Tibial nerve (tissue), 4 donors: ENCODE measurements at regions not wholly inside any gene's neighbourhood (a gene's known extent, or its start where the extent isn't known, plus 50 kb on each side); places are given as distances from the start of the nearest gene placed in this dataset.

Experiments
- CTCF ChIP-seq, 5 experiments: fragments of 200-600 bp in 3 of 5; fragments of 450-650 bp in 2 of 5; sonication (generic) in 3 of 5; IDR thresholded peaks; one replicate each; pipeline ENCODE4 v1.5.1; 2016 to 2019; ENCODE audit warnings: antibody characterized with exemption in 5 of 5, mild to moderate bottlenecking in 3 of 5, moderate library complexity in 2 of 5
- EP300 ChIP-seq, 2 donors: sonication (generic); formaldehyde crosslinking; IDR thresholded peaks; one replicate each; pipeline ENCODE4 v1.6.1; 2017; ENCODE audit warnings: antibody characterized with exemption in 2 of 2, mild to moderate bottlenecking in 1 of 2
- POLR2A ChIP-seq, 2 donors: fragments of 450-650 bp; IDR thresholded peaks; one replicate each; pipeline ENCODE4 v1.6.1; 2017; ENCODE audit warnings: antibody characterized with exemption in 2 of 2, mild to moderate bottlenecking in 2 of 2, moderate library complexity in 2 of 2

DNA sequence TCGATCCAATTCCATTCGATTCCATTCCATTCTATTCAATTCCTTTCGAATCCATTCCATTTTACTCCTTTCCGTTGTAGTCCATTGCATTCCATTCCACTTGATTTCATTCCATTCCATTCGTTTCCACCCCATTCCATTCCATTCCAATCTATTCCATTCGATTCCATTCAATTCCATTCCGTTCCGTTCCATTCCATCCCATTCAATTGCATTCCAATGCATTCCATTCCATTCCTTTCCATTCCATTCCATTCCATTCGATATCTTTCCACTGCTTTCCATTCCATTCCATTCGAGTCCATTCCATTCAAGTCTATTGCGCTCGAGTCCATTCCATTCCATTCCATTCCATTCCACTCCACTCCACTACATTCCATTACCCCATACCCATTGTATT lies 2568.7 kb upstream of the TPTE start:
- TF ChIP-seq CTCF (IDR thresholded peaks at IDR 0.05) (no peak), POLR2A (IDR thresholded peaks at IDR 0.05) (no peak), EP300 (IDR thresholded peaks at IDR 0.05) (no peak)
